Type B pancreatic cell (in vitro differentiated cells): ENCODE measurements at regions not wholly inside any gene's neighbourhood (a gene's known extent, or its start where the extent isn't known, plus 50 kb on each side); places are given as distances from the start of the nearest gene placed in this dataset.

Experiments used
- DNase-seq: peaks from one replicate; pipeline ENCODE4 v3.0.0; 2021; ENCODE audit warnings: mixed read lengths; ENCODE audit not compliant: unreplicated experiment; ENCODE audit errors: extremely low spot score
- H3K27ac Mint-ChIP-seq: 2 replicates; pipeline ENCODE4 v1.8.0; 2021; ENCODE audit warnings: mild to moderate bottlenecking, mixed read lengths
- H3K27me3 Mint-ChIP-seq: 2 replicates; pipeline ENCODE4 v1.8.0; 2021; ENCODE audit warnings: mixed read lengths
- H3K36me3 Mint-ChIP-seq: 2 replicates; pipeline ENCODE4 v1.8.0; 2021; ENCODE audit warnings: mixed read lengths
- H3K4me1 Mint-ChIP-seq: one replicate; pipeline ENCODE4 v1.8.0; 2021; ENCODE audit warnings: mixed read lengths; ENCODE audit not compliant: unreplicated experiment
- H3K4me3 Mint-ChIP-seq: 2 replicates; pipeline ENCODE4 v1.8.0; 2021; ENCODE audit warnings: mild to moderate bottlenecking, mixed read lengths
- H3K9me3 Mint-ChIP-seq: 2 replicates; pipeline ENCODE4 v1.8.0; 2021; ENCODE audit warnings: mixed read lengths
- TF ChIP-seq, protein P1 (sequence below): fragments of 200-600 bp; sonication (generic); conservative IDR thresholded peaks from 2 replicates; pipeline ENCODE4 v1.5.0; 2021; ENCODE audit warnings: antibody characterized with exemption, mild to moderate bottlenecking

DNA sequence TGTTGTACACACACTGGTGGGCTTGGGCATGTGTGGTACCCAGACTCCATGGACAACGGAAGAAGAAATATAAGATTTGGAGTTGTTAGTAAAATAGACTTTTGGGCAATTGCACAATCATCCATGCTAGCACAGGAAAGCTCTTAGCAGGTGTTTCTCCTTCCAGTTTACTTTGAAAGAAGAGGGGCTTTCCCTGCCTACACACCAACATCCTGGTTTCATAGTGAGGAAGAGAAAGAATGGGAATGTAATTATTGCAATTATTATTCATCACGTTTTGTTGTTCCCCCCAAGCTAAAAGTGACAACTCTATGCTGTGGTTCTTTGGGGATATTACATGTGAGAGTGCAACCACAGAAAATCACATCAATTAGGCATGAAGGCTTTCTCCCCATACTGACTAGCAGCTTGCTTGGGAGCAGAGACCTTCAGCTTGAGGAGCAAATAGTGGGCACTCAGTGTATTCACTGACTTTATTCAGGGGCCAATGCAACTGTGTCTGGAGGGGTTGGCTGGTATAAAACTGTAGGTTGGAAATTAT is 57.2 kb upstream of the PUDP start:
- Mint-ChIP-seq H3K4me1 (no peaks in the 10 kb centered on the region), H3K36me3 (no peaks in the 10 kb centered on the region), H3K9me3 (no peaks in the 10 kb centered on the region), H3K27ac (no peak overlapping the region), H3K4me3 (no peak overlapping the region), H3K27me3 (no peaks in the 10 kb centered on the region)
- TF ChIP-seq, protein P1, sequence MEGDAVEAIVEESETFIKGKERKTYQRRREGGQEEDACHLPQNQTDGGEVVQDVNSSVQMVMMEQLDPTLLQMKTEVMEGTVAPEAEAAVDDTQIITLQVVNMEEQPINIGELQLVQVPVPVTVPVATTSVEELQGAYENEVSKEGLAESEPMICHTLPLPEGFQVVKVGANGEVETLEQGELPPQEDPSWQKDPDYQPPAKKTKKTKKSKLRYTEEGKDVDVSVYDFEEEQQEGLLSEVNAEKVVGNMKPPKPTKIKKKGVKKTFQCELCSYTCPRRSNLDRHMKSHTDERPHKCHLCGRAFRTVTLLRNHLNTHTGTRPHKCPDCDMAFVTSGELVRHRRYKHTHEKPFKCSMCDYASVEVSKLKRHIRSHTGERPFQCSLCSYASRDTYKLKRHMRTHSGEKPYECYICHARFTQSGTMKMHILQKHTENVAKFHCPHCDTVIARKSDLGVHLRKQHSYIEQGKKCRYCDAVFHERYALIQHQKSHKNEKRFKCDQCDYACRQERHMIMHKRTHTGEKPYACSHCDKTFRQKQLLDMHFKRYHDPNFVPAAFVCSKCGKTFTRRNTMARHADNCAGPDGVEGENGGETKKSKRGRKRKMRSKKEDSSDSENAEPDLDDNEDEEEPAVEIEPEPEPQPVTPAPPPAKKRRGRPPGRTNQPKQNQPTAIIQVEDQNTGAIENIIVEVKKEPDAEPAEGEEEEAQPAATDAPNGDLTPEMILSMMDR: no peak
- no peak for DNase-seq

DNA sequence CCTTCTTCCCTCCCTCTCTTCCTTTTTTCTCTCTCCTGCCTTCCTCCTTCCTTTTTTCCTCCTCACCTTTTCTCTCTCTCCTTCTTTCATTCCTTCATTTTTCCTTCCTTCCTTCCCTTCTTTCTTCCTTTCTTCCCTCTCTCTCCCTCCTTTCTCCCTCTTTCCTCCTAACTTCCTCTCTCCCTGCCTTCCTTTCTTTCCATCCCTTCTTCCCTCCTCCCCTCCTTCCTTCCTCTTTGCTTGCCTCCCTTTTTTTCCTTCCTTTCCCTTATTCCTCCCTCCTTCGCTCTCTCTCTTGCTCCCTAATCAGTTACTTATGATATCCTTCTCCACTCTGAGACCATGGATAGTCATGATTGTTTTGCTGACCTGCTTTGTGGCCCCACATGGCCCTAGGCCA is 56.7 kb upstream of the PUDP start:
- Mint-ChIP-seq H3K4me3 (no peak overlapping the region), H3K27me3 (no peaks in the 10 kb centered on the region), H3K4me1 (no peaks in the 10 kb centered on the region), H3K27ac (no peak overlapping the region), H3K36me3 (no peaks in the 10 kb centered on the region), H3K9me3 (no peaks in the 10 kb centered on the region)
- no peak for DNase-seq
- TF ChIP-seq, protein P1: no peak

DNA sequence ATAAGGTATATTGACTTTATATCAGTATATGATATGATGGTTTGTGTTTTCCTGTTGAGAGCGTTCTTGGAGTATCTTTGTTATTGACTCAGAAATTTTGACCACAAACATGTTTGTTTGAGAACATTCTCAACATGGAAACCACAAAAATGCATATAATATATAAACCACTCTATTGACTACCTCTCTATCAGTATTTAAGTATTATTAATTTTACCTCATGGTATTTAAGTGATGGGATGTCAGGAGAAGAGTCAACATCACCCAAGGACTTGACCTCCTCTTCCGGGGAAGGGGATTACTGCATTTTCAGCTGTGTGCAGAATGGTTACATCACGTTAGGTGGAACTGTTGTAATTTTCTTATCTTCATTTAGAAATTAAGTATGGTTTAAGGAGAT is 54.3 kb upstream of the PUDP start:
- H3K4me1 Mint-ChIP-seq: no peaks in the 10 kb centered on the region
- no peak overlapping the region for H3K4me3 Mint-ChIP-seq
- TF ChIP-seq, protein P1: no peak
- DNase-seq: no peak
- peaks cover under 1% of the 10 kb centered on the region for H3K36me3 Mint-ChIP-seq
- no peaks in the 10 kb centered on the region for H3K9me3 Mint-ChIP-seq
- no peaks in the 10 kb centered on the region for H3K27me3 Mint-ChIP-seq
- H3K27ac Mint-ChIP-seq: no peak overlapping the region

DNA sequence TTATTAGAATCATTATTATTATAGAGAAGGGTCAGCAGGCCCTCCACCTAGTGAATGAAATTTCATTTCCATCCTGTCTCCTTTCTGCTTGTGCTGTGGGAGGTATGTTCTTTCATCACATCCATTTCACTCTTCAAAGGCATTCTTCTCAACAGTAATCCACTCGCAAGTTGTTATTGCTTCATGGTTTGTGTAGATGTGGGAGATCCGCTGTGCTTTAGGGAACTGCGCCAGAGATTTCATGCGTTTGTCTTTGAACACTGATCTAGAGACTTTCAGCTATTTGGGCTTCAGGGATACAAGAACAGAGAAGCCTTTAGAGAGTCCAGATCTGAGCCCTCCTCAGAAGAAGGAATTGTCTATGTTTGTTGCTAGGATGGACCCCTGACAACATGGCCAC is 53.5 kb upstream of the PUDP start:
- no peaks in the 10 kb centered on the region for H3K9me3 Mint-ChIP-seq
- TF ChIP-seq, protein P1: no peak
- DNase-seq: no peak
- H3K4me3 Mint-ChIP-seq: no peak overlapping the region
- H3K36me3 Mint-ChIP-seq: peaks cover 7% of the 10 kb centered on the region
- H3K27ac Mint-ChIP-seq: no peak overlapping the region
- no peaks in the 10 kb centered on the region for H3K4me1 Mint-ChIP-seq
- H3K27me3 Mint-ChIP-seq: no peaks in the 10 kb centered on the region

DNA sequence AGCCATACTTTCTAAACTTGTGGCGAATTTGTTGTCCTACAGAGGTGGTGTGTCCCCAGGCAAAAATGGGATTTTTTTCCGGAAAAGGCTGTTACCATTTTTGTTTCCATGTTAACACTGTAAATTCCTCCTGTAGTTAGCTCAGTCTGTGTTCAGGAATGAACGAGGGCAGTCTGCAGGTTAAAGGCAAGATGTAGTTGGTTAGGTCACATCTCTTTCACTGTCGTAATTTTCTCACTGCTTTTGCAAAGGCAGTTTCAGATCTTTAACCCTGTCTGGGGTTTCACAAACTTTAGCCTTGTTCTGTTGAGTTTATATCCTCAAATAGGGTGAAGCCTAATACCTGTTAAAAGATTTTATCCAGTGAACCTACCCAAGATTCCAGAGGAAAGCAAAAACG is 50.5 kb upstream of the PUDP start:
- H3K4me3 Mint-ChIP-seq: no peak overlapping the region

More for the DNA sequence above, 50.5 kb upstream of the PUDP start:
- no peaks in the 10 kb centered on the region for H3K4me1 Mint-ChIP-seq
- H3K27me3 Mint-ChIP-seq: no peaks in the 10 kb centered on the region
- no peaks in the 10 kb centered on the region for H3K9me3 Mint-ChIP-seq
- H3K27ac Mint-ChIP-seq: no peak overlapping the region
- peaks cover 9% of the 10 kb centered on the region for H3K36me3 Mint-ChIP-seq
- DNase-seq: no peak
- TF ChIP-seq, protein P1: no peak
